Tibial nerve (tissue), 4 donors: ENCODE measurements at regions not wholly inside any gene's neighbourhood (a gene's known extent, or its start where the extent isn't known, plus 50 kb on each side); places are given as distances from the start of the nearest gene placed in this dataset.
"Not testable (repeated sequence)": the region's sequence is repeated elsewhere in the genome, so short reads cannot be mapped to it uniquely, and the experiment has no call there.

ENCODE experiments used
- DNase-seq, 2 donors: peaks; one replicate each; pipeline ENCODE4 v3.0.0-alpha.2; 2019; ENCODE audit warnings: low spot score in 2 of 2
- H3K27ac ChIP-seq, 4 donors: fragments of 200-600 bp; sonication (generic) in 3 of 4; one replicate each; pipeline ENCODE4 v1.5.1; 2017 to 2019; ENCODE audit warnings: mild to moderate bottlenecking in 1 of 4
- H3K27me3 ChIP-seq, 2 donors: fragments of 200-600 bp; sonication (generic) in 1 of 2; one replicate each; pipeline versions ENCODE4 v1.5.1 to v1.6.0; 2017 to 2019
- H3K36me3 ChIP-seq, 3 donors: fragments of 200-600 bp; sonication (generic); one replicate each; pipeline ENCODE4 v1.5.1; 2018 to 2019
- H3K4me1 ChIP-seq, 4 donors: fragments of 200-600 bp; sonication (generic) in 3 of 4; one replicate each; pipeline ENCODE4 v1.5.1; 2017 to 2019
- H3K4me3 ChIP-seq, 4 donors: fragments of 200-600 bp; sonication (generic) in 3 of 4; one replicate each; pipeline ENCODE4 v1.5.1; 2017 to 2019; ENCODE audit warnings: mild to moderate bottlenecking in 1 of 4, moderate library complexity in 1 of 4
- H3K9me3 ChIP-seq, 4 donors: fragments of 200-600 bp; sonication (generic) in 3 of 4; one replicate each; pipeline ENCODE4 v1.5.1; 2017 to 2019
- CTCF ChIP-seq, 5 experiments: fragments of 200-600 bp in 3 of 5; fragments of 450-650 bp in 2 of 5; sonication (generic) in 3 of 5; IDR thresholded peaks; one replicate each; pipeline ENCODE4 v1.5.1; 2016 to 2019; ENCODE audit warnings: antibody characterized with exemption in 5 of 5, mild to moderate bottlenecking in 3 of 5, moderate library complexity in 2 of 5
- EP300 ChIP-seq, 2 donors: sonication (generic); formaldehyde crosslinking; IDR thresholded peaks; one replicate each; pipeline ENCODE4 v1.6.1; 2017; ENCODE audit warnings: antibody characterized with exemption in 2 of 2, mild to moderate bottlenecking in 1 of 2
- POLR2A ChIP-seq, 2 donors: fragments of 450-650 bp; IDR thresholded peaks; one replicate each; pipeline ENCODE4 v1.6.1; 2017; ENCODE audit warnings: antibody characterized with exemption in 2 of 2, mild to moderate bottlenecking in 2 of 2, moderate library complexity in 2 of 2
- WGBS, 2 donors: methylation state at CpG; one replicate each; pipeline ENCODE4 v1.1.5; 2018; 5-methylcytosine and 5-hydroxymethylcytosine counted together

- H3K36me3 ChIP-seq = no peaks in the 10 kb centered on the region
- no peaks in the 10 kb centered on the region for H3K4me1 ChIP-seq
- H3K27me3 ChIP-seq = no peaks in the 10 kb centered on the region
- H3K4me3 ChIP-seq = no peak overlapping the region
- DNase-seq = no peak
- no peak for TF ChIP-seq POLR2A (IDR thresholded peaks at IDR 0.05)
- TF ChIP-seq EP300 (IDR thresholded peaks at IDR 0.05) = no peak
- no peak for TF ChIP-seq CTCF (IDR thresholded peaks at IDR 0.05)
- WGBS, 2 donors = 90 to 94% methylated on average over 5 of the region's 5 CpGs
- no peaks in the 10 kb centered on the region for H3K9me3 ChIP-seq
- no peak overlapping the region for H3K27ac ChIP-seq
Measured at GRCh38 chr10:45111509-45111908, 110.8 kb downstream of the ZNF22 start.

- not testable (repeated sequence) for H3K4me1 ChIP-seq, H3K4me3 ChIP-seq, H3K36me3 ChIP-seq, H3K27me3 ChIP-seq, DNase-seq, H3K9me3 ChIP-seq, H3K27ac ChIP-seq
- WGBS, 2 donors = 83 to 88% methylated on average over 2 of the region's 2 CpGs
Measured at GRCh38 chr10:45117940-45118339, 117.2 kb downstream of the ZNF22 start.

- H3K27me3 ChIP-seq = no peaks in the 10 kb centered on the region
- no peaks in the 10 kb centered on the region for H3K4me1 ChIP-seq
- H3K9me3 ChIP-seq = no peaks in the 10 kb centered on the region
- no peak for DNase-seq
- H3K4me3 ChIP-seq = no peak overlapping the region
- no peaks in the 10 kb centered on the region for H3K36me3 ChIP-seq
- H3K27ac ChIP-seq = no peak overlapping the region
- no peak for TF ChIP-seq CTCF (IDR thresholded peaks at IDR 0.05)
- no peak for TF ChIP-seq POLR2A (IDR thresholded peaks at IDR 0.05)
- TF ChIP-seq EP300 (IDR thresholded peaks at IDR 0.05) = no peak
- 58 to 61% methylated on average over 3 of the region's 3 CpGs for WGBS, 2 donors
Measured at GRCh38 chr10:45118929-45119328, 118.2 kb downstream of the ZNF22 start.

- H3K27me3 ChIP-seq, H3K36me3 ChIP-seq, DNase-seq, H3K9me3 ChIP-seq, H3K4me1 ChIP-seq, H3K4me3 ChIP-seq, H3K27ac ChIP-seq: not testable (repeated sequence)
- 61 to 65% methylated on average over 7 of the region's 7 CpGs for WGBS, 2 donors
Measured at GRCh38 chr10:45122180-45122860, 121.6 kb downstream of the ZNF22 start.

- no peaks in the 10 kb centered on the region for H3K9me3 ChIP-seq
- TF ChIP-seq POLR2A (IDR thresholded peaks at IDR 0.05) (no peak), CTCF (IDR thresholded peaks at IDR 0.05) (no peak), EP300 (IDR thresholded peaks at IDR 0.05) (no peak)
- H3K36me3 ChIP-seq = no peaks in the 10 kb centered on the region
- no peak for DNase-seq
- peaks cover 0 to 7% (median 0%) of the 10 kb centered on the region in 4 donors for H3K4me1 ChIP-seq
- H3K27me3 ChIP-seq = no peaks in the 10 kb centered on the region
- whole genome bisulfite sequencing, 2 donors = 40 to 44% methylated on average over 12 of the region's 12 CpGs
- H3K4me3 ChIP-seq = no peak overlapping the region
- H3K27ac ChIP-seq = no peak overlapping the region
Measured at GRCh38 chr10:45135443-45136198, 134.9 kb downstream of the ZNF22 start.

- no peak overlapping the region for H3K27ac ChIP-seq
- no peak for DNase-seq
- no peak overlapping the region for H3K4me3 ChIP-seq
- H3K36me3 ChIP-seq = no peaks in the 10 kb centered on the region
- H3K9me3 ChIP-seq = no peaks in the 10 kb centered on the region
- TF ChIP-seq EP300 (IDR thresholded peaks at IDR 0.05) = no peak
- no peak for TF ChIP-seq CTCF (IDR thresholded peaks at IDR 0.05)
- no peak for TF ChIP-seq POLR2A (IDR thresholded peaks at IDR 0.05)
- 16 to 33% methylated on average over 8 of the region's 8 CpGs for WGBS, 2 donors
- H3K27me3 ChIP-seq = no peaks in the 10 kb centered on the region
- peaks cover 0 to 7% (median 0%) of the 10 kb centered on the region in 4 donors for H3K4me1 ChIP-seq
Measured at GRCh38 chr10:45136256-45136655, 135.5 kb downstream of the ZNF22 start.
